Muscle of back (tissue), 3 donors: ENCODE measurements at regions not wholly inside any gene's neighbourhood (a gene's known extent, or its start where the extent isn't known, plus 50 kb on each side); places are given as distances from the start of the nearest gene placed in this dataset.

ENCODE experiments used
- DNase-seq, 3 donors: peaks; one replicate each; pipeline versions ENCODE4 v3.0.0 to v3.0.0-alpha.2; 2013

DNA sequence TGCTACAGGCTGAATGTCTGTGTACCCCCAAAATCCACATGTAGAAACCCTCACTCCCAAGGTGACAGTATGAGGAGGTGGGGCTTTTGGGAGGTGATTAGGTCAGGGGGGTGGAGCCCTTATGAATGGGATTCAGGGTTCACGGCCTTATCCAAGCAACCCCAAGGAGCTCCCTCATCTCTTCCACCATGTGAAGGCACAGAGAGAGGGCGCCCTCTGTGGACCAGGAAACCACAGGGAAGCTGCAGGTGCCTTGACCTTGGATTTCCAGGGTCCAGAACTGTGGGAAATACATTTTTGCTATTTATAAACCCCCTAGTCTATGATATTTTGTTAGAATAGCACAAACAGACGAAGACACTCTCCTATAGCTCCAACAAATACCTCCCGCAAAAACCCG lies 53.6 kb upstream of the IRX2 start:
- DNase-seq, result no peak

- no peak for DNase-seq
Observed at GRCh38 chr5:2803751-2804150, 52.3 kb upstream of the IRX2 start.

- no peak for DNase-seq
Observed at GRCh38 chr5:2802693-2803365, 51.4 kb upstream of the IRX2 start.

DNA sequence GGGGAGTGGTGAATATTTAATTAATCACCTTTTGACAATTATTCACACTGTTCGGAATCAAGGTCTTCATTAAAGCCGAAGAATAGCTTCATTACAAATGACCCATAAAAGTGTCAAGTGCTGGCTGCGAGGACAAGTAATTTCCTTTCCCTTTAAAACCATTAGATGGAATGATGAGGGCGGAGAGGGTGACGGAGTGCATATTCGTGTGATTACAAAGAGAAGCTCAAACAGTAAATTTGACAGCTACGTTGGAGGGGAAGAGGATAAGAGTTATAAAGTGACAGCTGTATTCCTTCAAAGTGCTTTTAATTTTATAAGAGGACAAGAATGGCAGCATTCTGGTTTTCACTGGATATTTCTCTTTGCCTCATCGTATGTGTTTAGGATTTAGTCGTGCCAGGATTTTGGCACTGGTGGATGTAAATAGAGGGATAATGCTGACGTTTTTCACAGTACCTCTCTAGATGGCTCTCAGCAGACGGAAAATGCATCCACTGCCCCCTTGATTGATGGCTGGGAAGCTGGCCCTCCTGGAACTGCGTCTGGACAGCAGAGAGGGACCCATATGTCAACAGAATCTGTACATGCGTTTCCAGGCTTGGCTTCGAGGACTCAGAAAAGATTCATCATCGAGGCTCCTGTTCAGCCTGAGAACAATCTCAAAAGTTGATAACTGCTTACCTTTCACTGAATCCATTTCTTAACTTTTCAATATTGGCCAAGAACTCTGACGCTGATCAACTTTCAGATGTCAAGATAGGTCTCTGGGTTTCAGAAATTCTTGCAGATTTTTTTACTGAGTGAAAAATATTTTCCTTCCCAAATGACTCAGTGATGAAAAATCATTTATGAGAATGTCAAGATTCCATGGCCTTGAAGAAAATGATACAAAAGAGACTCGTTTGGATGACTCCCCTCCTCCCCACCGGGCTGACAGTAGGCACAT lies 50.4 kb upstream of the IRX2 start:
- no peak for DNase-seq
